Prostate gland (tissue), 2 donors: ENCODE measurements at regions not wholly inside any gene's neighbourhood (a gene's known extent, or its start where the extent isn't known, plus 50 kb on each side); places are given as distances from the start of the nearest gene placed in this dataset.

Experiments used
- DNase-seq: peaks from one replicate; pipeline ENCODE4 v3.0.0-alpha.2; 2019; ENCODE audit warnings: low spot score
- H3K27ac ChIP-seq, 2 donors: fragments of 200-600 bp; sonication (generic); 2 replicates each; pipeline ENCODE4 v1.5.1; 2017 to 2019
- H3K27me3 ChIP-seq: fragments of 200-600 bp; sonication (generic); replicated peaks from 2 replicates; pipeline ENCODE4 v1.5.1; 2019; ENCODE audit not compliant: insufficient read depth
- H3K36me3 ChIP-seq, 2 donors: fragments of 200-600 bp; sonication (generic); 1 replicate in 1 of 2; 2 replicates in 1 of 2; pipeline versions ENCODE4 v1.5.1 to v1.8.1; 2017 to 2019
- H3K4me1 ChIP-seq: fragments of 200-600 bp; sonication (generic); replicated peaks from 2 replicates; pipeline ENCODE4 v1.5.1; 2019
- H3K4me3 ChIP-seq, 2 donors: fragments of 200-600 bp; sonication (generic); 2 replicates each; pipeline ENCODE4 v1.5.1; 2017 to 2019
- H3K9me3 ChIP-seq: fragments of 200-600 bp; sonication (generic); 2 replicates; pipeline ENCODE4 v1.5.1; 2017
- POLR2A ChIP-seq: fragments of 450-650 bp; IDR thresholded peaks from one replicate; pipeline ENCODE4 v1.6.1; 2016; ENCODE audit warnings: antibody characterized with exemption, mild to moderate bottlenecking
- POLR2AphosphoS5 ChIP-seq: sonication (generic); formaldehyde crosslinking; IDR thresholded peaks from one replicate; pipeline ENCODE4 v1.6.1; 2017; ENCODE audit warnings: antibody characterized with exemption
- WGBS: methylation state at CpG from one replicate; pipeline ENCODE4 v1.1.5; 2018; 5-methylcytosine and 5-hydroxymethylcytosine counted together
- intact Hi-C: fragments of 100-400 bp; cut with DNase I; formaldehyde crosslinking; loops from one replicate; pipeline ENCODE4 v1.14.2; 2022
- TF ChIP-seq, protein P1 (sequence below), 4 experiments: fragments of 200-600 bp in 2 of 4; fragments of 450-650 bp in 2 of 4; sonication (generic) in 2 of 4; IDR thresholded peaks; 1 replicate in 3 of 4; 2 replicates in 1 of 4; pipeline ENCODE4 v1.5.1; 2016 to 2019; ENCODE audit warnings: antibody characterized with exemption in 4 of 4, mild to moderate bottlenecking in 2 of 4, moderate library complexity in 2 of 4

- TF ChIP-seq POLR2AphosphoS5 (no peak), POLR2A (no peak)
- TF ChIP-seq, protein P1, sequence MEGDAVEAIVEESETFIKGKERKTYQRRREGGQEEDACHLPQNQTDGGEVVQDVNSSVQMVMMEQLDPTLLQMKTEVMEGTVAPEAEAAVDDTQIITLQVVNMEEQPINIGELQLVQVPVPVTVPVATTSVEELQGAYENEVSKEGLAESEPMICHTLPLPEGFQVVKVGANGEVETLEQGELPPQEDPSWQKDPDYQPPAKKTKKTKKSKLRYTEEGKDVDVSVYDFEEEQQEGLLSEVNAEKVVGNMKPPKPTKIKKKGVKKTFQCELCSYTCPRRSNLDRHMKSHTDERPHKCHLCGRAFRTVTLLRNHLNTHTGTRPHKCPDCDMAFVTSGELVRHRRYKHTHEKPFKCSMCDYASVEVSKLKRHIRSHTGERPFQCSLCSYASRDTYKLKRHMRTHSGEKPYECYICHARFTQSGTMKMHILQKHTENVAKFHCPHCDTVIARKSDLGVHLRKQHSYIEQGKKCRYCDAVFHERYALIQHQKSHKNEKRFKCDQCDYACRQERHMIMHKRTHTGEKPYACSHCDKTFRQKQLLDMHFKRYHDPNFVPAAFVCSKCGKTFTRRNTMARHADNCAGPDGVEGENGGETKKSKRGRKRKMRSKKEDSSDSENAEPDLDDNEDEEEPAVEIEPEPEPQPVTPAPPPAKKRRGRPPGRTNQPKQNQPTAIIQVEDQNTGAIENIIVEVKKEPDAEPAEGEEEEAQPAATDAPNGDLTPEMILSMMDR (IDR thresholded peaks at IDR 0.05) = no peak
- H3K4me1 ChIP-seq = no peaks in the 10 kb centered on the region
- H3K36me3 ChIP-seq = no peaks in the 10 kb centered on the region
- no peak overlapping the region for H3K27ac ChIP-seq
- WGBS = 80% methylated on average over 2 of the region's 2 CpGs
- no peaks in the 10 kb centered on the region for H3K9me3 ChIP-seq
- DNase-seq = no peak
- H3K27me3 ChIP-seq = no peaks in the 10 kb centered on the region
- no peak overlapping the region for H3K4me3 ChIP-seq
- intact Hi-C loops = no loop called here
Measured at GRCh38 chr4:126241634-126242033, 926.9 kb downstream of the FAT4 start.

GRCh38 chr4:126242679-126243390 is 928.1 kb downstream of the FAT4 start:
- WGBS = 71% methylated on average over 7 of the region's 7 CpGs
- Histone ChIP-seq H3K36me3 (no peaks in the 10 kb centered on the region), H3K4me1 (no peaks in the 10 kb centered on the region), H3K27me3 (no peaks in the 10 kb centered on the region), H3K27ac (no peak overlapping the region), H3K9me3 (no peaks in the 10 kb centered on the region), H3K4me3 (no peak overlapping the region)
- intact Hi-C loops = no loop called here
- TF ChIP-seq POLR2A (no peak), POLR2AphosphoS5 (no peak)
- TF ChIP-seq, protein P1 (IDR thresholded peaks at IDR 0.05) = no peak
- DNase-seq = no peak

DNA sequence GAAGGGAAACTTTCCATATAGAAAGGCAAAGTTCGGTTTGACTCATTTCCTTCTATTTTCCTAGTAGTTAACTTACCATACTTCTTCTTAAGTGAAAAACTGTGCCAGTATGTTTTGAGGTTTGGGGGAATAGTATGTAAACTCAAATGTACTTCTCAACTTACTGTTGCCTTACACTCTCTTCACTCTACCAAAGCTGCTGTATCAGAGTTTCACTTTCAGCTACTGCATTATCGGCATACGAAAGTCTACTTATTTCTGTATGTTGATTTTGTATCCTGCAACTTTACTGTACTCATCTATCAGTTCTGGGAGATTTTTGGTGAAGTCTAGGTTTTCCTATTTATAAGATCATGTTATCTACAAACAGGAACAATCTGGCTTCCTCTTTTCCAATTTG is 932.7 kb downstream of the FAT4 start:
- no peaks in the 10 kb centered on the region for H3K36me3 ChIP-seq
- WGBS = 98% methylated on average over 3 of the region's 3 CpGs
- intact Hi-C loops = no loop called here
- no peak overlapping the region for H3K4me3 ChIP-seq
- no peaks in the 10 kb centered on the region for H3K27me3 ChIP-seq
- H3K9me3 ChIP-seq = no peaks in the 10 kb centered on the region
- no peaks in the 10 kb centered on the region for H3K4me1 ChIP-seq
- H3K27ac ChIP-seq = no peak overlapping the region
- no peak for DNase-seq
- no peak for TF ChIP-seq POLR2AphosphoS5
- no peak for TF ChIP-seq POLR2A
- TF ChIP-seq, protein P1 (IDR thresholded peaks at IDR 0.05) = no peak

GRCh38 chr4:126250006-126250405 is 935.3 kb downstream of the FAT4 start:
- intact Hi-C loops = no loop called here

More at GRCh38 chr4:126250006-126250405, 935.3 kb downstream of the FAT4 start:
- Histone ChIP-seq H3K36me3 (no peaks in the 10 kb centered on the region), H3K4me3 (no peak overlapping the region), H3K4me1 (no peaks in the 10 kb centered on the region), H3K27ac (no peak overlapping the region), H3K27me3 (no peaks in the 10 kb centered on the region), H3K9me3 (no peaks in the 10 kb centered on the region)
- DNase-seq = no peak
- TF ChIP-seq POLR2AphosphoS5 = no peak
- TF ChIP-seq POLR2A = no peak
- TF ChIP-seq, protein P1 (IDR thresholded peaks at IDR 0.05) = no peak
- WGBS = 91% methylated on average over 2 of the region's 2 CpGs
